HG03103 (cell line): ENCODE measurements at regions not wholly inside any gene's neighbourhood (a gene's known extent, or its start where the extent isn't known, plus 50 kb on each side); places are given as distances from the start of the nearest gene placed in this dataset.

Experiments used
- ATAC-seq: cut with Tn5 transposase; IDR thresholded peaks from one replicate; pipeline ENCODE4 v1.9.1; 2021; ENCODE audit warnings: low read depth; ENCODE audit not compliant: unreplicated experiment

- ATAC-seq, result no peak
Observed at GRCh38 chr16:74045513-74045912, 251.1 kb upstream of the PSMD7 start.

- ATAC-seq, result no peak
Observed at GRCh38 chr16:74035816-74036215, 260.8 kb upstream of the PSMD7 start.

GRCh38 chr16:74034862-74035261 lies 261.8 kb upstream of the PSMD7 start:
- ATAC-seq, result no peak

- ATAC-seq, result no peak
Observed at GRCh38 chr16:74034200-74034599, 262.4 kb upstream of the PSMD7 start.

GRCh38 chr16:74033441-74033995 lies 263.1 kb upstream of the PSMD7 start:
- no peak for ATAC-seq

- no peak for ATAC-seq
Observed at GRCh38 chr16:74031551-74031950, 265.1 kb upstream of the PSMD7 start.

GRCh38 chr16:74030000-74030706 lies 266.5 kb upstream of the PSMD7 start:
- ATAC-seq, result no peak

- no peak for ATAC-seq
Observed at GRCh38 chr16:74029115-74029792, 267.4 kb upstream of the PSMD7 start.

- no peak for ATAC-seq
Observed at GRCh38 chr16:74026373-74027281, 270.0 kb upstream of the PSMD7 start.

GRCh38 chr16:74024953-74025352 lies 271.7 kb upstream of the PSMD7 start:
- no peak for ATAC-seq

- ATAC-seq, result no peak
Observed at GRCh38 chr16:74020095-74020670, 276.4 kb upstream of the PSMD7 start.

GRCh38 chr16:74019612-74020011 lies 277.0 kb upstream of the PSMD7 start:
- no peak for ATAC-seq

GRCh38 chr16:74015953-74016352 lies 280.7 kb upstream of the PSMD7 start:
- ATAC-seq, result no peak

- no peak for ATAC-seq
Observed at GRCh38 chr16:73998707-73999106, 297.9 kb upstream of the PSMD7 start.

- ATAC-seq, result no peak
Observed at GRCh38 chr16:73997971-73998370, 298.6 kb upstream of the PSMD7 start.

- no peak for ATAC-seq
Observed at GRCh38 chr16:73997340-73997711, 299.3 kb upstream of the PSMD7 start.

- no peak for ATAC-seq
Observed at GRCh38 chr16:73996624-73997339, 299.8 kb upstream of the PSMD7 start.

GRCh38 chr16:73993878-73994277 lies 302.7 kb upstream of the PSMD7 start:
- ATAC-seq, result no peak

- ATAC-seq, result no peak
Observed at GRCh38 chr16:73978407-73978784, 318.2 kb upstream of the PSMD7 start.

- ATAC-seq, result no peak
Observed at GRCh38 chr16:73976644-73977043, 320.0 kb upstream of the PSMD7 start.
